Peyer's patch (tissue), 4 donors: ENCODE measurements at regions not wholly inside any gene's neighbourhood (a gene's known extent, or its start where the extent isn't known, plus 50 kb on each side); places are given as distances from the start of the nearest gene placed in this dataset.

ENCODE experiments used
- POLR2A ChIP-seq, 2 donors: fragments of 450-650 bp; IDR thresholded peaks; one replicate each; pipeline ENCODE4 v1.5.1; 2017; ENCODE audit warnings: antibody characterized with exemption in 2 of 2, mild to moderate bottlenecking in 2 of 2, moderate library complexity in 2 of 2
- TF ChIP-seq, protein P1 (sequence below), 6 experiments: fragments of 450-650 bp in 4 of 6; fragments of 200-600 bp in 2 of 6; sonication (generic) in 1 of 6; IDR thresholded peaks; one replicate each; pipeline ENCODE4 v1.5.1; 2017 to 2019; ENCODE audit warnings: antibody characterized with exemption in 6 of 6, mild to moderate bottlenecking in 3 of 6, moderate library complexity in 1 of 6

DNA sequence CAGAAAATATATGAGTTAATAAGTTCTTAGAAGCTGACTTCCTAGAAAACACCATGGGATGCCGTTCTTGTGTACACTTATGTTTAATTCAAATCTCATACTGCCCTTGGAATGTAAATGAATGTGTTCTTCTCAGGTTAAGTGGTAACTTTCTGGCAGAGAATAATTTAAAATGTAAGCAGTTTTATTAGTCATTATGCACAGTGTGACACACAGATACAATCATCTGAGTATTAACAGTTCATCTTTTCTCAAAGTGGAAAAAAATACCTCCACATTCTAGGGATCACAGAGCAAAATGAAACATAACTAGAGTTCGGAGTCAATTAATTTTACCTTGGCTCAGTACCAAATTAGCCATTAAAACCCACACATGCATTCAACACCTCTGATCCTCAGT, 508.1 kb downstream of the CDH9 start:
- no peak for TF ChIP-seq POLR2A (IDR thresholded peaks at IDR 0.05)
- TF ChIP-seq, protein P1, sequence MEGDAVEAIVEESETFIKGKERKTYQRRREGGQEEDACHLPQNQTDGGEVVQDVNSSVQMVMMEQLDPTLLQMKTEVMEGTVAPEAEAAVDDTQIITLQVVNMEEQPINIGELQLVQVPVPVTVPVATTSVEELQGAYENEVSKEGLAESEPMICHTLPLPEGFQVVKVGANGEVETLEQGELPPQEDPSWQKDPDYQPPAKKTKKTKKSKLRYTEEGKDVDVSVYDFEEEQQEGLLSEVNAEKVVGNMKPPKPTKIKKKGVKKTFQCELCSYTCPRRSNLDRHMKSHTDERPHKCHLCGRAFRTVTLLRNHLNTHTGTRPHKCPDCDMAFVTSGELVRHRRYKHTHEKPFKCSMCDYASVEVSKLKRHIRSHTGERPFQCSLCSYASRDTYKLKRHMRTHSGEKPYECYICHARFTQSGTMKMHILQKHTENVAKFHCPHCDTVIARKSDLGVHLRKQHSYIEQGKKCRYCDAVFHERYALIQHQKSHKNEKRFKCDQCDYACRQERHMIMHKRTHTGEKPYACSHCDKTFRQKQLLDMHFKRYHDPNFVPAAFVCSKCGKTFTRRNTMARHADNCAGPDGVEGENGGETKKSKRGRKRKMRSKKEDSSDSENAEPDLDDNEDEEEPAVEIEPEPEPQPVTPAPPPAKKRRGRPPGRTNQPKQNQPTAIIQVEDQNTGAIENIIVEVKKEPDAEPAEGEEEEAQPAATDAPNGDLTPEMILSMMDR (IDR thresholded peaks at IDR 0.05), result no peak
